ENCODE measurements at regions not wholly inside any gene's neighbourhood (a gene's known extent, or its start where the extent isn't known, plus 50 kb on each side); places are given as distances from the start of the nearest gene placed in this dataset.
"Not testable (repeated sequence)": the region's sequence is repeated elsewhere in the genome, so short reads cannot be mapped to it uniquely, and the experiment has no call there.

- Histone ChIP-seq H3K4me3 (ENCODE audit: low read length) (no peak overlapping the region), H3K27me3 (ENCODE audit: low read depth, low read length) (no peaks in the 10 kb centered on the region), H2AFZ (ENCODE audit: low read depth, low read length) (no peak overlapping the region), H3K27ac (ENCODE audit: low read length) (no peak overlapping the region), H3K4me1 (ENCODE audit: low read length) (peaks cover 13% of the 10 kb centered on the region), H3K4me2 (ENCODE audit: low read length) (no peak overlapping the region), H3K36me3 (replicated peaks; ENCODE audit: low read depth, low read length) (no peaks in the 10 kb centered on the region), H3K9me3 (ENCODE audit: insufficient read depth, low read length) (peaks cover 8% of the 10 kb centered on the region; the same call in 1 of the 2 replicates), H4K20me1 (ENCODE audit: insufficient read depth, low read length) (no peaks in the 10 kb centered on the region), H3K9ac (ENCODE audit: low read length) (no peak overlapping the region), H3K79me2 (ENCODE audit: low read length) (no peaks in the 10 kb centered on the region)
- TF ChIP-seq CTCF (IDR thresholded peaks at IDR 0.05; ENCODE audit: low read depth, low read length) (no peak), EZH2phosphoT487 (IDR thresholded peaks at IDR 0.05; ENCODE audit: low read depth) (no peak)
Measured at GRCh38 chr5:82590112-82590511, 312.0 kb upstream of the RPS23 start.

GRCh38 chr5:82586661-82587310 is 308.6 kb upstream of the RPS23 start:
- no peak overlapping the region for H3K4me2 ChIP-seq (ENCODE audit: low read length)
- no peaks in the 10 kb centered on the region for H3K27me3 ChIP-seq (ENCODE audit: low read depth, low read length)
- peaks cover 13% of the 10 kb centered on the region for H3K4me1 ChIP-seq (ENCODE audit: low read length)
- H3K4me3 ChIP-seq (ENCODE audit: low read length) = no peak overlapping the region
- peaks cover 8% of the 10 kb centered on the region; the same call in 1 of the 2 replicates for H3K9me3 ChIP-seq (ENCODE audit: insufficient read depth, low read length)
- H2AFZ ChIP-seq (ENCODE audit: low read depth, low read length) = no peak overlapping the region
- no peak for TF ChIP-seq CTCF (IDR thresholded peaks at IDR 0.05; ENCODE audit: low read depth, low read length)
- TF ChIP-seq EZH2phosphoT487 (IDR thresholded peaks at IDR 0.05; ENCODE audit: low read depth) = no peak
- no peaks in the 10 kb centered on the region for H3K36me3 ChIP-seq (replicated peaks; ENCODE audit: low read depth, low read length)
- no peak overlapping the region for H3K9ac ChIP-seq (ENCODE audit: low read length)
- H3K79me2 ChIP-seq (ENCODE audit: low read length) = no peaks in the 10 kb centered on the region
- no peak overlapping the region for H3K27ac ChIP-seq (ENCODE audit: low read length)
- H4K20me1 ChIP-seq (ENCODE audit: insufficient read depth, low read length) = no peaks in the 10 kb centered on the region

DNA sequence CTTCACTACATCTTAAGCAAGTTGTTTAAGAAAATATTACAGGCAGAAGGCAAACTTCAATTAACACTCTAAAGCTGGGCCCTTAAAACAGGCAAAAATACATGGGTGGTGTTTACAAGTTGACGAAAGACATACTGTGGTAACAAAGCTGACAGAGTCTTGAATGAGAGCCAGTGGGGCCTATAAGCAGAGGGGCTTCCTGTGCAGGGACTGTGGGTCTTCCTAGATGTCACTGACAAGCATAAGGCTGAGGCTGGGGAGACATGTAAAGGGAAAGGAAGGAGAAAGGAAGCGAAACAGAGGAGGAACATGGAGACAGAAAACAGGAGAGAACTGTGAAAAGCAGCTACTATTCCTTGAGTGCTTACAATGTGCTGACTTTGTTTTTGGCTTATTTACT is 308.0 kb upstream of the RPS23 start:
- H3K4me3 ChIP-seq (ENCODE audit: low read length) = no peak overlapping the region
- H3K27ac ChIP-seq (ENCODE audit: low read length) = no peak overlapping the region
- TF ChIP-seq CTCF (IDR thresholded peaks at IDR 0.05; ENCODE audit: low read depth, low read length) (no peak), EZH2phosphoT487 (IDR thresholded peaks at IDR 0.05; ENCODE audit: low read depth) (no peak)
- no peaks in the 10 kb centered on the region for H3K27me3 ChIP-seq (ENCODE audit: low read depth, low read length)
- peaks cover 8% of the 10 kb centered on the region; the same call in 1 of the 2 replicates for H3K9me3 ChIP-seq (ENCODE audit: insufficient read depth, low read length)
- no peak overlapping the region for H3K4me2 ChIP-seq (ENCODE audit: low read length)
- peaks cover 13% of the 10 kb centered on the region for H3K4me1 ChIP-seq (ENCODE audit: low read length)
- H3K36me3 ChIP-seq (replicated peaks; ENCODE audit: low read depth, low read length) = no peaks in the 10 kb centered on the region
- H2AFZ ChIP-seq (ENCODE audit: low read depth, low read length) = no peak overlapping the region
- H3K9ac ChIP-seq (ENCODE audit: low read length) = no peak overlapping the region
- no peaks in the 10 kb centered on the region for H3K79me2 ChIP-seq (ENCODE audit: low read length)
- H4K20me1 ChIP-seq (ENCODE audit: insufficient read depth, low read length) = no peaks in the 10 kb centered on the region

DNA sequence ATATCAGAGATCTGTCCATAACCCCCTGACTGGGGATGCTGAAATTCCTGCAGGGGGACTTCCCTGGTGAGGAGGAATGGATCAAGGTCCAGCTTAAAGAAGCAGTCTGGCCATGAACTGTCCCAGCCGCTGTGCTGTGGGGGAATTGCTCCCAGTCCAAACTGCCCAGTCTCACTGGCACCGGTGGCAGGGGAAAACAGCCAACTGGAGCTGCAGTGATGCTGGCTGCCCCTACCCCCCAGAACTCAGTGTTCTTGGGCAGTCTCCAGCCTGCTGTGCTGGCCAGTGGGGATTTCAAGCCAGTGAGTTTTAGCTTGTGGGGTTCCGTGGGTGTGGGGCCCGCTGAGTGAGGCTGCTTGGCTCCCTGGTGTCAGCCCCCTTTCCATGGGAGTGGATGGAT is 306.5 kb upstream of the RPS23 start:
- H2AFZ ChIP-seq (ENCODE audit: low read depth, low read length) = no peak overlapping the region
- no peaks in the 10 kb centered on the region for H4K20me1 ChIP-seq (ENCODE audit: insufficient read depth, low read length)
- 0 out of 2 replicates have a peak, but pooled peaks cover 2% of the 10 kb centered on the region for H3K9me3 ChIP-seq (ENCODE audit: insufficient read depth, low read length)
- no peaks in the 10 kb centered on the region for H3K36me3 ChIP-seq (replicated peaks; ENCODE audit: low read depth, low read length)
- H3K79me2 ChIP-seq (ENCODE audit: low read length) = no peaks in the 10 kb centered on the region
- no peak overlapping the region for H3K9ac ChIP-seq (ENCODE audit: low read length)
- peaks cover 13% of the 10 kb centered on the region for H3K4me1 ChIP-seq (ENCODE audit: low read length)
- H3K4me2 ChIP-seq (ENCODE audit: low read length) = no peak overlapping the region
- no peak overlapping the region for H3K27ac ChIP-seq (ENCODE audit: low read length)
- TF ChIP-seq EZH2phosphoT487 (IDR thresholded peaks at IDR 0.05; ENCODE audit: low read depth) (no peak), CTCF (IDR thresholded peaks at IDR 0.05; ENCODE audit: low read depth, low read length) (no peak)
- no peak overlapping the region for H3K4me3 ChIP-seq (ENCODE audit: low read length)
- H3K27me3 ChIP-seq (ENCODE audit: low read depth, low read length) = no peaks in the 10 kb centered on the region

- not testable (repeated sequence) for H3K9ac ChIP-seq (ENCODE audit: low read length); H3K4me3 ChIP-seq (ENCODE audit: low read length); H3K27ac ChIP-seq (ENCODE audit: low read length); H3K4me1 ChIP-seq (ENCODE audit: low read length); H3K79me2 ChIP-seq (ENCODE audit: low read length); H4K20me1 ChIP-seq (ENCODE audit: insufficient read depth, low read length); H2AFZ ChIP-seq (ENCODE audit: low read depth, low read length); H3K9me3 ChIP-seq (ENCODE audit: insufficient read depth, low read length); H3K27me3 ChIP-seq (ENCODE audit: low read depth, low read length); H3K36me3 ChIP-seq (replicated peaks; ENCODE audit: low read depth, low read length); H3K4me2 ChIP-seq (ENCODE audit: low read length)
Measured at GRCh38 chr5:82583331-82583730, 305.2 kb upstream of the RPS23 start.
